A549 (cell line): ENCODE measurements at regions not wholly inside any gene's neighbourhood (a gene's known extent, or its start where the extent isn't known, plus 50 kb on each side); places are given as distances from the start of the nearest gene placed in this dataset.

Experiments
- ATAC-seq, 2 experiments: fragments of 200-7000 bp in 1 of 2; fragments of >200 bp in 1 of 2; cut with Nextera tagmentation in 1 of 2; cut with Tn5 transposase in 1 of 2; 3 replicates each; pipeline versions ENCODE4 v1.8.0 to v1.9.1; 2018 to 2020; ENCODE audit warnings: mild to moderate bottlenecking in 1 of 2, moderate library complexity in 1 of 2
- CTCF ChIA-PET: fragments of 300-600 bp; sonication (Branson Sonifier 250); formaldehyde crosslinking; extraction: SDS; loops from one replicate; lab custom pipeline; 2021; ENCODE audit warnings: antibody characterized with exemption, inconsistent platforms; lab: Yijun Ruan, JAX
- POLR2A ChIA-PET: fragments of 350-600 bp; formaldehyde crosslinking; extraction: SDS; loops from one replicate; lab custom pipeline; 2021; ENCODE audit warnings: antibody characterized with exemption, inconsistent platforms; lab: Yijun Ruan, JAX
- DNase-seq, 2 experiments: peaks; one replicate each; pipeline versions ENCODE4 v3.0.0 to v3.0.0-alpha.2; 2011 to 2016; ENCODE audit warnings: low read depth in 1 of 2, low spot score in 1 of 2
- FAIRE-seq: peaks from 2 replicates; lab custom pipeline; 2011; peaks lifted over from hg19 to GRCh38; lab: Jason Lieb, UNC
- H3K27ac ChIP-seq, 2 experiments: fragments of >200 bp; sonication (Bioruptor Twin); formaldehyde crosslinking; 3 replicates each; pipeline ENCODE4 v1.5.1; 2016 to 2017
- H3K4me1 ChIP-seq: fragments of >200 bp; sonication (Bioruptor Twin); formaldehyde crosslinking; 3 replicates; pipeline ENCODE4 v1.6.1; 2016
- H3K4me2 ChIP-seq: fragments of >200 bp; sonication (Bioruptor Twin); formaldehyde crosslinking; 3 replicates; pipeline ENCODE4 v1.6.1; 2016
- H3K4me3 ChIP-seq: fragments of >200 bp; sonication (Bioruptor Twin); formaldehyde crosslinking; 3 replicates; pipeline ENCODE4 v1.5.1; 2016
- H3K9me3 ChIP-seq: fragments of >200 bp; sonication (Bioruptor Twin); formaldehyde crosslinking; 3 replicates; pipeline ENCODE4 v1.6.1; 2016
- CHD2 ChIP-seq: fragments of 150-350 bp; IDR thresholded peaks from 2 replicates; pipeline ENCODE4 v1.6.1; 2014; ENCODE audit warnings: low read length; ENCODE audit not compliant: partially characterized antibody
- EHMT2 ChIP-seq: fragments of 200-600 bp; sonication (generic); IDR thresholded peaks from 2 replicates; pipeline ENCODE4 v1.6.1; 2016; ENCODE audit warnings: antibody characterized with exemption, low read depth, mild to moderate bottlenecking, moderate library complexity
- ESRRA ChIP-seq: fragments of 150-350 bp; IDR thresholded peaks from 2 replicates; pipeline ENCODE4 v1.6.1; 2014; ENCODE audit warnings: mild to moderate bottlenecking, low read length, borderline replicate concordance
- FOSL2 ChIP-seq, 2 experiments: fragments of 450-650 bp in 1 of 2; fragments of >200 bp in 1 of 2; sonication (Bioruptor Twin) in 1 of 2; formaldehyde crosslinking; IDR thresholded peaks; 2 replicates each; pipeline versions ENCODE4 v1.5.0 to v1.6.1; 2016 to 2020; ENCODE audit warnings: mild to moderate bottlenecking in 1 of 2, moderate library complexity in 1 of 2
- FOXS1 ChIP-seq: fragments of 250-450 bp; sonication (Bioruptor Pico); IDR thresholded peaks from 2 replicates; pipeline ENCODE4 v1.5.0; 2020; ENCODE audit warnings: mild to moderate bottlenecking, moderate library complexity
- HDAC2 ChIP-seq: fragments of 200-600 bp; sonication (generic); IDR thresholded peaks from 2 replicates; pipeline ENCODE4 v1.6.1; 2016
- HOXA7 ChIP-seq: fragments of 250-450 bp; sonication (Bioruptor Pico); IDR thresholded peaks from 2 replicates; pipeline ENCODE4 v1.5.0; 2020; ENCODE audit warnings: mild to moderate bottlenecking, moderate library complexity
- HOXB13 ChIP-seq: fragments of 250-450 bp; sonication (Bioruptor Pico); IDR thresholded peaks from 2 replicates; pipeline ENCODE4 v1.5.0; 2020; ENCODE audit warnings: low read depth, mild to moderate bottlenecking, moderate library complexity
- HOXB5 ChIP-seq: fragments of 250-450 bp; sonication (Bioruptor Pico); IDR thresholded peaks from 2 replicates; pipeline ENCODE4 v1.5.0; 2020; ENCODE audit warnings: mild to moderate bottlenecking, moderate library complexity
- JUNB ChIP-seq: fragments of >200 bp; sonication (Bioruptor Twin); formaldehyde crosslinking; IDR thresholded peaks from 2 replicates; pipeline ENCODE4 v1.6.1; 2016
- KDM5A ChIP-seq: fragments of 200-600 bp; sonication (generic); IDR thresholded peaks from 2 replicates; pipeline ENCODE4 v1.6.1; 2016; ENCODE audit warnings: antibody characterized with exemption, mild to moderate bottlenecking
- MYC ChIP-seq: IDR thresholded peaks from 2 replicates; pipeline ENCODE4 v1.6.1; 2012; ENCODE audit warnings: mild to moderate bottlenecking, inconsistent platforms, low read length, improper control_type of control experiment, borderline replicate concordance
- PHF8 ChIP-seq: fragments of 200-600 bp; sonication (generic); IDR thresholded peaks from 2 replicates; pipeline ENCODE4 v1.6.1; 2016; ENCODE audit warnings: low read depth, mild to moderate bottlenecking, antibody characterized with exemption, moderate library complexity, borderline replicate concordance
- POLR2A ChIP-seq: IDR thresholded peaks from 2 replicates; pipeline ENCODE4 v1.6.1; 2012; ENCODE audit warnings: mild to moderate bottlenecking, low read length
- RARB ChIP-seq: fragments of 250-450 bp; sonication (Bioruptor Pico); IDR thresholded peaks from 2 replicates; pipeline ENCODE4 v1.8.0; 2021; ENCODE audit warnings: mild to moderate bottlenecking, moderate library complexity
- RCOR1 ChIP-seq: fragments of 150-350 bp; IDR thresholded peaks from 2 replicates; pipeline ENCODE4 v1.6.1; 2014; ENCODE audit warnings: antibody characterized with exemption, low read length, low read depth
- RFX5 ChIP-seq: fragments of 450-650 bp; IDR thresholded peaks from 2 replicates; pipeline ENCODE4 v1.7.1; 2014; ENCODE audit warnings: antibody characterized with exemption, mild to moderate bottlenecking, moderate library complexity
- SMC3 ChIP-seq: fragments of >200 bp; sonication (Bioruptor Twin); formaldehyde crosslinking; IDR thresholded peaks from 3 replicates; pipeline ENCODE4 v1.6.1; 2018; ENCODE audit warnings: inconsistent platforms
- SREBF2 ChIP-seq: fragments of 450-650 bp; IDR thresholded peaks from 2 replicates; pipeline ENCODE4 v1.6.1; 2014; ENCODE audit warnings: mild to moderate bottlenecking, moderate library complexity
- TFCP2L1 ChIP-seq: fragments of 250-450 bp; sonication (Bioruptor Pico); IDR thresholded peaks from 2 replicates; pipeline ENCODE4 v1.5.0; 2021; ENCODE audit warnings: mild to moderate bottlenecking
- ZC3H11A ChIP-seq: fragments of 450-650 bp; IDR thresholded peaks from 2 replicates; pipeline ENCODE4 v1.6.1; 2014; ENCODE audit warnings: antibody characterized with exemption, mild to moderate bottlenecking
- ZFP36 ChIP-seq: fragments of 450-650 bp; IDR thresholded peaks from 2 replicates; pipeline ENCODE4 v1.6.1; 2014; ENCODE audit warnings: borderline replicate concordance; ENCODE audit not compliant: partially characterized antibody
- ZNF302 ChIP-seq: fragments of 250-450 bp; sonication (Bioruptor Pico); IDR thresholded peaks from 2 replicates; pipeline ENCODE4 v1.9.0; 2021; ENCODE audit warnings: inconsistent platforms, mild to moderate bottlenecking, moderate library complexity
- WGBS: methylation state at CpG from one replicate; pipeline ENCODE4 v1.1.6; 2017; ENCODE audit errors: missing lambda C conversion rate; 5-methylcytosine and 5-hydroxymethylcytosine counted together
- TF ChIP-seq, protein P1 (sequence below): IDR thresholded peaks from 2 replicates; pipeline ENCODE4 v1.6.1; 2012
- TF ChIP-seq, protein P2 (sequence below): fragments of 250-450 bp; sonication (Bioruptor Pico); IDR thresholded peaks from 2 replicates; pipeline ENCODE4 v1.5.0; 2020; ENCODE audit warnings: low read depth, mild to moderate bottlenecking, moderate library complexity
- TF ChIP-seq, protein P3 (sequence below): fragments of 200-600 bp; sonication (generic); IDR thresholded peaks from 2 replicates; pipeline ENCODE4 v1.6.1; 2016; ENCODE audit warnings: antibody characterized with exemption, mild to moderate bottlenecking, moderate library complexity
- TF ChIP-seq, protein P4 (sequence below): fragments of >200 bp; sonication (Bioruptor Twin); formaldehyde crosslinking; IDR thresholded peaks from 2 replicates; pipeline ENCODE4 v1.6.1; 2016

DNA sequence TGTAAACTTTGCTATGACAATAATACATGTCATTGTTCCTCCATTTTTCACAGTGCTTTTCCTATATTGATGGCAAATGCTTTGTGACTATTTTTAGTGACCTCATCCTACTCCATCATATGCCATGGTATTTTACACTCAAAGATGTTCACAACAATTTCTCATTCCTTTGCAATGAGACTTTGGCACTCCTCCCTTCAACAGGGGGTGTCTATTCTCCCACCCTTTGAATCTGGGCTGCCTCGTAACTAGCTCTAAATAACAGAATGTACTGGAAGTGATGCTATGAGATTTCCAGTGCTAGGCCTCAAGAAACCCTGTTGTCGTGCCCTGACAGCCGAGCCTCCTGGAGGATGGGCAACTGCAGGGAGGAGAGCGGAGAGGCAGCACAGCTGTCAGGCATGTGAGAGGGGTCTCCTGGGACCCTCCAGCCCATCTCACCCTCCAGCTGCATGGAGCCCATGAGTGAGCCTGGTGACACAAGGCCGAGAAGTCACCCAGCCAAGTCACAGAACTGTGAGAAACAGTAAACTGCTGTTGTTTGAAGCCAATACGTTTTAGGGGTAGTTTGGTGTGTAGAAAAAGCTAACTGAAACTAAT lies 103.1 kb upstream of the APCDD1 start:
- FAIRE-seq, result no peak

DNA sequence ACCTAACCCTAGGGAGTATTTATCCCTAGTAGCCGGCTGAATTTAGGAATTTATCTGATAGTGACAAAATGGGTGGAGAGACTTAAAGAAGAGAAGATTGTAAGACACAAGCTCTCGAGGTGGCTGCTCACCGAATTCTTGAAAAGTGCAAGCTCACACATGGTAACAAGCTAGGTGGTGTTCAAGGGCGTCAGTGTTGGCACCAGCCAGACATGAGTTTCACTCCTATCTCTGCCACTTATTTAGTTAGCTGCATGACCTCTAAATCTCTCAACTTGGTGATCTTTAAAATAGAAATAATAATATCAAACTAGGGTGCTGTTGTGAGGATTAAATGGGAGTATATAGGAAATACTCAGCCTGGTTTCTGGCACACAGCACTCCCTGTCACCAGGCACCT lies 102.6 kb upstream of the APCDD1 start:
- WGBS, result 51% methylated on average over 4 of the region's 4 CpGs
- ATAC-seq (no peak), DNase-seq (no peak), FAIRE-seq (no peak)
- TF ChIP-seq, protein P1, sequence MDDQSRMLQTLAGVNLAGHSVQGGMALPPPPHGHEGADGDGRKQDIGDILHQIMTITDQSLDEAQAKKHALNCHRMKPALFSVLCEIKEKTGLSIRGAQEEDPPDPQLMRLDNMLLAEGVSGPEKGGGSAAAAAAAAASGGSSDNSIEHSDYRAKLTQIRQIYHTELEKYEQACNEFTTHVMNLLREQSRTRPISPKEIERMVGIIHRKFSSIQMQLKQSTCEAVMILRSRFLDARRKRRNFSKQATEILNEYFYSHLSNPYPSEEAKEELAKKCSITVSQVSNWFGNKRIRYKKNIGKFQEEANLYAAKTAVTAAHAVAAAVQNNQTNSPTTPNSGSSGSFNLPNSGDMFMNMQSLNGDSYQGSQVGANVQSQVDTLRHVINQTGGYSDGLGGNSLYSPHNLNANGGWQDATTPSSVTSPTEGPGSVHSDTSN, result no peak
- TF ChIP-seq HOXB5 (CRISPR knock-in tag) (no peak), KDM5A (no peak), POLR2A (no peak), ZNF302 (CRISPR knock-in tag) (no peak), TFCP2L1 (CRISPR knock-in tag) (no peak), RARB (no peak), FOSL2 (IDR thresholded peaks at IDR 0.05) (no peak), FOSL2 (CRISPR knock-in tag; IDR thresholded peaks at IDR 0.05) (no peak)
- Histone ChIP-seq H3K4me1 (no peaks in the 10 kb centered on the region), H3K4me2 (no peak overlapping the region), H3K4me3 (no peak overlapping the region), H3K27ac (no peak overlapping the region), H3K9me3 (no peaks in the 10 kb centered on the region)
- CTCF ChIA-PET, result no interaction called here
- POLR2A ChIA-PET, result no interaction called here

More for the DNA sequence above, 103.1 kb upstream of the APCDD1 start:
- POLR2A ChIA-PET, result no interaction called here
- no peak for ATAC-seq
- no peak for TF ChIP-seq ZFP36
- no peak for TF ChIP-seq HDAC2
- TF ChIP-seq CHD2, result no peak
- TF ChIP-seq HOXB13 (CRISPR knock-in tag), result no peak
- TF ChIP-seq, protein P1, result no peak
- TF ChIP-seq ZNF302 (CRISPR knock-in tag), result no peak
- no peak for TF ChIP-seq PHF8
- no peak for TF ChIP-seq POLR2A
- TF ChIP-seq ZC3H11A, result no peak
- TF ChIP-seq KDM5A, result no peak
- no peak for TF ChIP-seq JUNB
- no peak for TF ChIP-seq RCOR1
- TF ChIP-seq ESRRA, result no peak
- TF ChIP-seq SREBF2, result no peak
- TF ChIP-seq SMC3, result no peak
- CTCF ChIA-PET, result no interaction called here
- DNase-seq, result no peak
- H3K27ac ChIP-seq, result no peak overlapping the region
- no peak overlapping the region for H3K4me3 ChIP-seq
- H3K9me3 ChIP-seq, result no peaks in the 10 kb centered on the region
- no peak overlapping the region for H3K4me2 ChIP-seq
- WGBS, result 67% methylated on average over 5 of the region's 6 CpGs
- H3K4me1 ChIP-seq, result no peaks in the 10 kb centered on the region

DNA sequence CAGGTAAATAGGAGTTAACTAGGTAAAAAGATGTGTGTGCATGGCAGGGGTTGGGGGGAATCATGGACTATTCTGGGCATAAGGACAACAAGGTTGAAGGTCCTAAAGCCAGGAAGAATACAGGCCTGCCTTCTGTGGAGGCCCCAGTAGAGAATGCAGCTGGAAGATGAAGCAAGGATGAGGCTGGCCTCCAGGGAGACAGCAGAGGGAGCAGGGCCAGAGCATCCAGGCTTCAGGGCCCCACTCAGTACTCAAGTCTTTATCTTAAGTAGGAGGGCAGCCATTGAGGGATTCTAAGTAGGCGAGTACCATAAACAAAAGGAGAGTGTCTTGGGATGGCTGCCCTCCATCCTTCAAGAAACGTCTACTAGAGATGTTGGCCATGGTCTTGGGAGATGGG lies 101.8 kb upstream of the APCDD1 start:
- CTCF ChIA-PET, result interaction anchor here (1.4 kb wide), 1 partner anchor 26 kb away, joined by 4 read pairs; no protein-coding TSS in a partner anchor
- no peaks in the 10 kb centered on the region for H3K9me3 ChIP-seq
- no peak for TF ChIP-seq RFX5
- TF ChIP-seq, protein P2, sequence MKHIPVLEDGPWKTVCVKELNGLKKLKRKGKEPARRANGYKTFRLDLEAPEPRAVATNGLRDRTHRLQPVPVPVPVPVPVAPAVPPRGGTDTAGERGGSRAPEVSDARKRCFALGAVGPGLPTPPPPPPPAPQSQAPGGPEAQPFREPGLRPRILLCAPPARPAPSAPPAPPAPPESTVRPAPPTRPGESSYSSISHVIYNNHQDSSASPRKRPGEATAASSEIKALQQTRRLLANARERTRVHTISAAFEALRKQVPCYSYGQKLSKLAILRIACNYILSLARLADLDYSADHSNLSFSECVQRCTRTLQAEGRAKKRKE (CRISPR knock-in tag), result no peak
- TF ChIP-seq MYC, result no peak
- TF ChIP-seq PHF8, result no peak
- no peak for TF ChIP-seq FOXS1 (CRISPR knock-in tag)
- TF ChIP-seq HOXB5 (CRISPR knock-in tag), result no peak
- no peak for TF ChIP-seq EHMT2
- TF ChIP-seq, protein P3, sequence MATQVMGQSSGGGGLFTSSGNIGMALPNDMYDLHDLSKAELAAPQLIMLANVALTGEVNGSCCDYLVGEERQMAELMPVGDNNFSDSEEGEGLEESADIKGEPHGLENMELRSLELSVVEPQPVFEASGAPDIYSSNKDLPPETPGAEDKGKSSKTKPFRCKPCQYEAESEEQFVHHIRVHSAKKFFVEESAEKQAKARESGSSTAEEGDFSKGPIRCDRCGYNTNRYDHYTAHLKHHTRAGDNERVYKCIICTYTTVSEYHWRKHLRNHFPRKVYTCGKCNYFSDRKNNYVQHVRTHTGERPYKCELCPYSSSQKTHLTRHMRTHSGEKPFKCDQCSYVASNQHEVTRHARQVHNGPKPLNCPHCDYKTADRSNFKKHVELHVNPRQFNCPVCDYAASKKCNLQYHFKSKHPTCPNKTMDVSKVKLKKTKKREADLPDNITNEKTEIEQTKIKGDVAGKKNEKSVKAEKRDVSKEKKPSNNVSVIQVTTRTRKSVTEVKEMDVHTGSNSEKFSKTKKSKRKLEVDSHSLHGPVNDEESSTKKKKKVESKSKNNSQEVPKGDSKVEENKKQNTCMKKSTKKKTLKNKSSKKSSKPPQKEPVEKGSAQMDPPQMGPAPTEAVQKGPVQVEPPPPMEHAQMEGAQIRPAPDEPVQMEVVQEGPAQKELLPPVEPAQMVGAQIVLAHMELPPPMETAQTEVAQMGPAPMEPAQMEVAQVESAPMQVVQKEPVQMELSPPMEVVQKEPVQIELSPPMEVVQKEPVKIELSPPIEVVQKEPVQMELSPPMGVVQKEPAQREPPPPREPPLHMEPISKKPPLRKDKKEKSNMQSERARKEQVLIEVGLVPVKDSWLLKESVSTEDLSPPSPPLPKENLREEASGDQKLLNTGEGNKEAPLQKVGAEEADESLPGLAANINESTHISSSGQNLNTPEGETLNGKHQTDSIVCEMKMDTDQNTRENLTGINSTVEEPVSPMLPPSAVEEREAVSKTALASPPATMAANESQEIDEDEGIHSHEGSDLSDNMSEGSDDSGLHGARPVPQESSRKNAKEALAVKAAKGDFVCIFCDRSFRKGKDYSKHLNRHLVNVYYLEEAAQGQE, result no peak
- no peak for TF ChIP-seq HOXA7 (CRISPR knock-in tag)
- TF ChIP-seq, protein P4, sequence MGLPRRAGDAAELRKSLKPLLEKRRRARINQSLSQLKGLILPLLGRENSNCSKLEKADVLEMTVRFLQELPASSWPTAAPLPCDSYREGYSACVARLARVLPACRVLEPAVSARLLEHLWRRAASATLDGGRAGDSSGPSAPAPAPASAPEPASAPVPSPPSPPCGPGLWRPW, result no peak
- FAIRE-seq (no peak), DNase-seq (no peak), ATAC-seq (no peak)
- no peaks in the 10 kb centered on the region for H3K4me1 ChIP-seq
- 46% methylated on average over 2 of the region's 2 CpGs for whole genome bisulfite sequencing
- H3K27ac ChIP-seq, result no peak overlapping the region
- no peak overlapping the region for H3K4me3 ChIP-seq
- POLR2A ChIA-PET, result no interaction called here
- no peak overlapping the region for H3K4me2 ChIP-seq
